K562 (cell line): ENCODE measurements at regions not wholly inside any gene's neighbourhood (a gene's known extent, or its start where the extent isn't known, plus 50 kb on each side); places are given as distances from the start of the nearest gene placed in this dataset.

ENCODE experiments used
- ATAC-seq: fragments of 200-7000 bp; cut with Tn5 transposase; 3 replicates; pipeline ENCODE4 v1.9.1; 2020; ENCODE audit warnings: moderate library complexity
- BruUV-seq: library from RNA; stranded (reverse); fragments of 400-500 nt; replicated peaks from 2 replicates; lab custom pipeline; 2021; lab: Mats Ljungman, UMichigan
- CTCF ChIA-PET: fragments of 300-600 bp; formaldehyde crosslinking; extraction: SDS; loops from one replicate; lab custom pipeline; 2021; ENCODE audit warnings: low intra/inter-chr PET ratio; lab: Yijun Ruan, JAX
- POLR2A ChIA-PET: fragments of 300-600, 350-650 bp; sonication (Branson Sonifier 250); formaldehyde crosslinking; extraction: SDS; loops from one replicate; lab custom pipeline; 2021; ENCODE audit warnings: antibody characterized with exemption, inconsistent platforms; lab: Yijun Ruan, JAX
- DNase-seq, 4 experiments: peaks; one replicate each; pipeline versions ENCODE4 v3.0.0 to v3.0.0-alpha.2; 2011 to 2018; ENCODE audit warnings: low spot score in 3 of 4, mixed read lengths in 3 of 4; ENCODE audit errors: extremely low read depth in 1 of 4
- FAIRE-seq: peaks from 2 replicates; lab custom pipeline; 2011; peaks lifted over from hg19 to GRCh38; lab: Jason Lieb, UNC
- H2AFZ ChIP-seq: 2 replicates; pipeline ENCODE4 v1.6.0; 2011; ENCODE audit warnings: low read depth, low read length, control low read depth, inconsistent platforms
- H3K27ac ChIP-seq: fragments of 200-600 bp; 3 replicates; pipeline ENCODE4 v1.8.0; 2011; ENCODE audit warnings: low read depth, mild to moderate bottlenecking, control low read depth, inconsistent platforms, low read length, moderate library complexity, mixed read lengths; ENCODE audit errors: extremely low read depth
- H3K27me3 ChIP-seq, 2 experiments: fragments of 300-600 bp in 1 of 2; 2 replicates in 1 of 2; 3 replicates in 1 of 2; pipeline versions ENCODE4 v1.6.0 to v1.8.0; 2011; ENCODE audit warnings: inconsistent platforms in 2 of 2, low read length in 2 of 2, mild to moderate bottlenecking in 1 of 2, mixed read lengths in 1 of 2, moderate library complexity in 1 of 2; ENCODE audit not compliant: control insufficient read depth in 2 of 2, insufficient read depth in 2 of 2
- H3K36me3 ChIP-seq: fragments of 300-600 bp; 3 replicates; pipeline ENCODE4 v1.8.0; 2011; ENCODE audit warnings: mild to moderate bottlenecking, low read length, inconsistent platforms; ENCODE audit not compliant: control insufficient read depth, insufficient read depth
- H3K4me1 ChIP-seq, 2 experiments: fragments of 200-600 bp in 1 of 2; replicated peaks in 1 of 2; 2 replicates in 1 of 2; 3 replicates in 1 of 2; pipeline versions ENCODE4 v1.5.1 to v1.8.0; 2011; ENCODE audit warnings: inconsistent platforms in 2 of 2, low read length in 2 of 2, mild to moderate bottlenecking in 1 of 2, mixed read lengths in 1 of 2, moderate library complexity in 1 of 2; ENCODE audit not compliant: control insufficient read depth in 2 of 2, insufficient read depth in 2 of 2
- H3K4me2 ChIP-seq: 2 replicates; pipeline ENCODE4 v1.6.1; 2011; ENCODE audit warnings: low read length, control low read depth, inconsistent platforms, mixed read lengths; ENCODE audit not compliant: insufficient read depth
- H3K4me3 ChIP-seq: fragments of 200-600 bp; sonication (generic), shearing (Covaris generic); 2 replicates; pipeline ENCODE4 v1.5.1; 2016; ENCODE audit warnings: control low read depth, inconsistent platforms
- H3K79me2 ChIP-seq: fragments of 200-600 bp; 3 replicates; pipeline ENCODE4 v1.8.0; 2011; ENCODE audit warnings: low read length, inconsistent platforms; ENCODE audit not compliant: control insufficient read depth, insufficient read depth
- H3K9ac ChIP-seq, 2 experiments: 2 replicates each; pipeline versions ENCODE4 v1.6.0 to v1.6.1; 2011; ENCODE audit warnings: low read depth in 2 of 2, low read length in 2 of 2, control low read depth in 1 of 2, inconsistent platforms in 1 of 2, mild to moderate bottlenecking in 1 of 2, mixed read lengths in 1 of 2; ENCODE audit not compliant: insufficient read depth in 1 of 2
- H3K9me1 ChIP-seq: one replicate; pipeline ENCODE4 v1.6.0; 2011; ENCODE audit warnings: inconsistent platforms, mild to moderate bottlenecking, low read length, moderate library complexity; ENCODE audit not compliant: control insufficient read depth, insufficient read depth
- H3K9me3 ChIP-seq: replicated peaks from 2 replicates; pipeline ENCODE4 v1.5.1; 2011; ENCODE audit warnings: low read depth, low read length, inconsistent platforms; ENCODE audit not compliant: control insufficient read depth, insufficient read depth
- H4K20me1 ChIP-seq: replicated peaks from 2 replicates; pipeline ENCODE4 v1.6.1; 2011; ENCODE audit warnings: low read length, inconsistent platforms, mixed read lengths; ENCODE audit not compliant: control insufficient read depth, insufficient read depth
- DNMT1 ChIP-seq: fragments of 450-650 bp; IDR thresholded peaks from 2 replicates; pipeline ENCODE4 v1.6.1; 2016; ENCODE audit warnings: antibody characterized with exemption, mild to moderate bottlenecking
- GATAD2A ChIP-seq: fragments of 450-650 bp; IDR thresholded peaks from 2 replicates; pipeline ENCODE4 v1.6.1; 2017
- KLF10 ChIP-seq: fragments of 250-450 bp; sonication (Bioruptor Pico); IDR thresholded peaks from 2 replicates; pipeline ENCODE4 v1.6.1; 2021; ENCODE audit warnings: matching md5 sums
- MBD1 ChIP-seq: fragments of 250-450 bp; sonication (Bioruptor Pico); IDR thresholded peaks from 2 replicates; pipeline ENCODE4 v1.8.0; 2022; ENCODE audit warnings: inconsistent platforms
- NR2F6 ChIP-seq: fragments of 450-650 bp; formaldehyde crosslinking; IDR thresholded peaks from 2 replicates; pipeline ENCODE4 v1.4.0; 2020; ENCODE audit warnings: mild to moderate bottlenecking
- PHF8 ChIP-seq: fragments of 200-600 bp; sonication (generic); IDR thresholded peaks from 2 replicates; pipeline ENCODE4 v1.6.1; 2012; ENCODE audit warnings: mixed run types, mild to moderate bottlenecking, inconsistent platforms, low read length, moderate library complexity, borderline replicate concordance
- PRPF4 ChIP-seq: fragments of 200-400 bp; formaldehyde crosslinking; IDR thresholded peaks from one replicate; pipeline ENCODE4 v1.6.1; 2017; ENCODE audit warnings: low read length, low read depth, mild to moderate bottlenecking; ENCODE audit not compliant: insufficient read depth, poor library complexity, severe bottlenecking
- TFAM ChIP-seq: fragments of 250-450 bp; sonication (Bioruptor Pico); conservative IDR thresholded peaks from 2 replicates; pipeline ENCODE4 v1.5.0; 2021; ENCODE audit warnings: mild to moderate bottlenecking, moderate library complexity
- YBX1 ChIP-seq: fragments of 450-650 bp; IDR thresholded peaks from 2 replicates; pipeline ENCODE4 v1.7.1; 2016; ENCODE audit warnings: mild to moderate bottlenecking
- ZC3H4 ChIP-seq: sonication (generic); formaldehyde crosslinking; IDR thresholded peaks from 2 replicates; pipeline ENCODE4 v1.9.0; 2021; ENCODE audit warnings: missing genetic modification reagents, borderline replicate concordance
- ZFP30 ChIP-seq: fragments of 250-450 bp; sonication (Bioruptor Pico); IDR thresholded peaks from 2 replicates; pipeline ENCODE4 v1.8.0; 2022; ENCODE audit warnings: moderate library complexity, mild to moderate bottlenecking, inconsistent platforms, borderline replicate concordance
- WGBS: fragments of 100-300 bp; shearing (Covaris generic); methylation state at CpG from one replicate; pipeline ENCODE4 v1.1.6; 2016; ENCODE audit warnings: low coverage, mixed read lengths; ENCODE audit not compliant: insufficient coverage; ENCODE audit errors: missing lambda C conversion rate; 5-methylcytosine and 5-hydroxymethylcytosine counted together
- in situ Hi-C: fragments of 300-500 bp; cut with MboI; formaldehyde crosslinking; loops from 4 replicates; pipeline ENCODE4 v1.15.0; 2018; ENCODE audit warnings: inconsistent platforms, mixed read lengths
- intact Hi-C: fragments of 100-400 bp; cut with micrococcal nuclease; formaldehyde crosslinking; loops from 2 replicates; pipeline ENCODE4 v1.14.2; 2022
- TF ChIP-seq, protein P1 (sequence below): fragments of 450-650 bp; formaldehyde crosslinking; IDR thresholded peaks from 2 replicates; pipeline ENCODE4 v1.4.0; 2020; ENCODE audit warnings: mild to moderate bottlenecking
- TF ChIP-seq, protein P2 (sequence below): fragments of 450-650 bp; formaldehyde crosslinking; IDR thresholded peaks from 2 replicates; pipeline ENCODE4 v1.4.0; 2020; ENCODE audit warnings: mild to moderate bottlenecking, moderate library complexity

DNA sequence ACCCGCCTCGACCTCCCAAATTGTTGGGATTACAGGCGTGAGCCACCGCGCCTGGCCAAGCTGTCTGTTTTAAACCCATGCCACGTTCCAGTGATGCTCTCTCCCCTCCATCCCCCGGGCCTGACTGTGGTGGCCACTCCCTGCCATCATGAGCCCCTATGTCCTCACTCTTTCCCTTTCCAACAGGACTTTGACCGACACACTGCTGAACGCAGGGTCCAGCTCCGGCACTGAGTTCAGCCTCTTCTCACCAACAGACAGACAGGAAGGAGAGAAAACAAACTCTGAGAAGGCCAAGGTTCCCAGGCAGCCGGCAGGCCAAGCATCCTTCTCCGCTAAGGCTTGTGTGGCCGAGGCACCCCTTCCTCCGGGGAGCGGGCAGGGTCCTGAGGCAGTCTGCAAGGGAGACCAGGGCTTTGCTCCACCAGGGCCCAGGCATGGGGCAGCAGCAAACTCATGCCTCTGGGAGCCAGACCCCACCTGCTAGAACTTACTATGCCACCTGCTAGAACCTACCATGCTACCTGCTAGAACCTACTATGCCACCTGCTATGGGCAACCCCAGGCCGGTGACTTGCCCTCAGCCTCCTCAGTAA, 152.7 kb downstream of the CRYBB2 start:
- 95% methylated on average over 14 of the region's 16 CpGs for WGBS

More for the DNA sequence above, 152.7 kb downstream of the CRYBB2 start:
- no peaks in the 10 kb centered on the region; the same call in 2 of the 3 replicates for H3K79me2 ChIP-seq
- ATAC-seq: no peak
- TF ChIP-seq ZFP30 (CRISPR knock-in tag) (no peak), ZC3H4 (CRISPR knock-in tag) (no peak), DNMT1 (no peak), KLF10 (CRISPR knock-in tag) (no peak), PHF8 (no peak), GATAD2A (no peak), PRPF4 (no peak), YBX1 (no peak), NR2F6 (CRISPR knock-in tag) (no peak), MBD1 (CRISPR knock-in tag) (no peak), TFAM (CRISPR knock-in tag) (no peak)
- TF ChIP-seq, protein P1, sequence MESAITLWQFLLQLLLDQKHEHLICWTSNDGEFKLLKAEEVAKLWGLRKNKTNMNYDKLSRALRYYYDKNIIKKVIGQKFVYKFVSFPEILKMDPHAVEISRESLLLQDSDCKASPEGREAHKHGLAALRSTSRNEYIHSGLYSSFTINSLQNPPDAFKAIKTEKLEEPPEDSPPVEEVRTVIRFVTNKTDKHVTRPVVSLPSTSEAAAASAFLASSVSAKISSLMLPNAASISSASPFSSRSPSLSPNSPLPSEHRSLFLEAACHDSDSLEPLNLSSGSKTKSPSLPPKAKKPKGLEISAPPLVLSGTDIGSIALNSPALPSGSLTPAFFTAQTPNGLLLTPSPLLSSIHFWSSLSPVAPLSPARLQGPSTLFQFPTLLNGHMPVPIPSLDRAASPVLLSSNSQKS (CRISPR knock-in tag): no peak
- TF ChIP-seq, protein P2, sequence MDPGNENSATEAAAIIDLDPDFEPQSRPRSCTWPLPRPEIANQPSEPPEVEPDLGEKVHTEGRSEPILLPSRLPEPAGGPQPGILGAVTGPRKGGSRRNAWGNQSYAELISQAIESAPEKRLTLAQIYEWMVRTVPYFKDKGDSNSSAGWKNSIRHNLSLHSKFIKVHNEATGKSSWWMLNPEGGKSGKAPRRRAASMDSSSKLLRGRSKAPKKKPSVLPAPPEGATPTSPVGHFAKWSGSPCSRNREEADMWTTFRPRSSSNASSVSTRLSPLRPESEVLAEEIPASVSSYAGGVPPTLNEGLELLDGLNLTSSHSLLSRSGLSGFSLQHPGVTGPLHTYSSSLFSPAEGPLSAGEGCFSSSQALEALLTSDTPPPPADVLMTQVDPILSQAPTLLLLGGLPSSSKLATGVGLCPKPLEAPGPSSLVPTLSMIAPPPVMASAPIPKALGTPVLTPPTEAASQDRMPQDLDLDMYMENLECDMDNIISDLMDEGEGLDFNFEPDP (CRISPR knock-in tag): no peak
- TF ChIP-seq, all 486 proteins: peak for 0
- H2AFZ ChIP-seq: no peak overlapping the region
- DNase-seq (no peak), FAIRE-seq (no peak)
- CTCF ChIA-PET: no interaction called here
- no peak overlapping the region for H3K27ac ChIP-seq
- no peak overlapping the region for H3K4me2 ChIP-seq
- peaks cover 0 to 5% of the 10 kb centered on the region in 2 experiments; a peak in 1 of 5 replicates for H3K4me1 ChIP-seq
- H3K9ac ChIP-seq: no peak overlapping the region
- BruUV-seq: no TSS peak
- intact Hi-C loops: no loop called here
- no peaks in the 10 kb centered on the region for H3K9me1 ChIP-seq
- in situ Hi-C loops: no loop called here
- H4K20me1 ChIP-seq: no peaks in the 10 kb centered on the region
- H3K9me3 ChIP-seq: no peaks in the 10 kb centered on the region
- POLR2A ChIA-PET: interaction anchor here (0.6 to 0.7 kb wide), 2 partner anchors 31 to 45 kb away, joined by 3 read pairs; no protein-coding TSS in a partner anchor
- no peaks in the 10 kb centered on the region for H3K27me3 ChIP-seq
- H3K36me3 ChIP-seq: peaks cover 10% of the 10 kb centered on the region; the same call in 2 of the 3 replicates
- H3K4me3 ChIP-seq: no peak overlapping the region
